PFSK-1 (cell line): ENCODE measurements at regions not wholly inside any gene's neighbourhood (a gene's known extent, or its start where the extent isn't known, plus 50 kb on each side); places are given as distances from the start of the nearest gene placed in this dataset.

ENCODE experiments used
- POLR2AphosphoS5 ChIP-seq: IDR thresholded peaks from 2 replicates; pipeline ENCODE4 v1.6.1; 2012; ENCODE audit warnings: low read depth, mild to moderate bottlenecking, control low read depth, low read length, moderate library complexity
- REST ChIP-seq, 2 experiments: IDR thresholded peaks; 2 replicates each; pipeline versions ENCODE4 v1.6.1 to v1.8.0; 2011 to 2012; ENCODE audit warnings: low read depth in 2 of 2, low read length in 2 of 2, control low read depth in 1 of 2, inconsistent platforms in 1 of 2, mild to moderate bottlenecking in 1 of 2, moderate library complexity in 1 of 2; ENCODE audit not compliant: insufficient read depth in 1 of 2
- TAF1 ChIP-seq: IDR thresholded peaks from 2 replicates; pipeline ENCODE4 v1.6.1; 2012; ENCODE audit warnings: low read length, control low read depth, borderline replicate concordance; ENCODE audit not compliant: insufficient read depth

GRCh38 chr2:81007104-81007503 lies 702.6 kb upstream of the LRRTM1 start:
- TF ChIP-seq REST (IDR thresholded peaks at IDR 0.05; ENCODE audit: insufficient read depth in 1 of 2, low read depth in 2 of 2, low read length in 2 of 2) (no peak), TAF1 (no peak), POLR2AphosphoS5 (no peak)
